HFFc6 (cell line): ENCODE measurements at regions not wholly inside any gene's neighbourhood (a gene's known extent, or its start where the extent isn't known, plus 50 kb on each side); places are given as distances from the start of the nearest gene placed in this dataset.

Experiments
- DNase-seq: peaks from one replicate; pipeline ENCODE4 v3.0.0-alpha.2; 2018
- H3K27ac Mint-ChIP-seq: 2 replicates; pipeline ENCODE4 v1.8.0; 2020; ENCODE audit warnings: mild to moderate bottlenecking, mixed read lengths
- H3K27me3 Mint-ChIP-seq: 2 replicates; pipeline ENCODE4 v1.8.0; 2021; ENCODE audit warnings: mild to moderate bottlenecking, moderate library complexity, mixed read lengths; ENCODE audit not compliant: insufficient read depth
- H3K36me3 Mint-ChIP-seq: 2 replicates; pipeline ENCODE4 v1.8.0; 2021; ENCODE audit warnings: low read depth, mixed read lengths
- H3K4me1 Mint-ChIP-seq: 2 replicates; pipeline ENCODE4 v1.8.0; 2020; ENCODE audit warnings: low read depth, mixed read lengths
- H3K4me3 Mint-ChIP-seq: 2 replicates; pipeline ENCODE4 v1.8.0; 2020; ENCODE audit warnings: mild to moderate bottlenecking, moderate library complexity, mixed read lengths
- H3K9me3 Mint-ChIP-seq: 2 replicates; pipeline ENCODE4 v1.8.0; 2020; ENCODE audit warnings: mild to moderate bottlenecking, mixed read lengths
- CTCF ChIP-seq: fragments of 200-600 bp; sonication (generic); IDR thresholded peaks from 2 replicates; pipeline ENCODE4 v1.5.0; 2021; ENCODE audit warnings: antibody characterized with exemption, mild to moderate bottlenecking

- Mint-ChIP-seq H3K4me3 (no peak overlapping the region), H3K4me1 (peaks cover 15% of the 10 kb centered on the region), H3K27me3 (peaks cover 17% of the 10 kb centered on the region), H3K9me3 (no peaks in the 10 kb centered on the region), H3K36me3 (no peaks in the 10 kb centered on the region), H3K27ac (no peak overlapping the region)
- TF ChIP-seq CTCF: no peak
- no peak for DNase-seq
Observed at GRCh38 chr22:27551402-27551801, 250.2 kb downstream of the MN1 start.

- Mint-ChIP-seq H3K4me3 (no peak overlapping the region), H3K36me3 (no peaks in the 10 kb centered on the region), H3K27me3 (peaks cover 23% of the 10 kb centered on the region), H3K27ac (no peak overlapping the region), H3K4me1 (peaks cover 15% of the 10 kb centered on the region), H3K9me3 (no peaks in the 10 kb centered on the region)
- no peak for TF ChIP-seq CTCF
- DNase-seq: no peak
Observed at GRCh38 chr22:27552176-27552575, 249.4 kb downstream of the MN1 start.

DNA sequence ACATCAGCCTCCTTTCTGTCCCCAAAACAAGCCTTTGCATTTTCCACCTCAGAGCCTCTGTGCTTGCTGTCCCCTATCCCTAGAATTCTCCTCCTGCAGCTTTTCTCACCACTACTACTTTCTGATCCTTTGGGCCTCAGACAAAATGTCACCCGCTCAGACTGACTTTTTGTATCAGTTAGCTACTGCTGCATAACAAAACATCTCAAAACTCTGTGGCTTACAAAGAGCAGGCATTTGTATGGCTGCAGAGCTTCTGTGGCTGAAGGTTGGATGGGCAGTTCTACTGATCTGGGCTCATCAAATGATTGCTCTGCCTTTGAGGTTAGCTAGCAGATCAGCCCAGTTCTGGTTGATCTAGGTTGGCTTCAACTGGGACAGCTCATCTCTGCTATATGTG, 248.7 kb downstream of the MN1 start:
- H3K9me3 Mint-ChIP-seq: no peaks in the 10 kb centered on the region
- no peak overlapping the region for H3K4me3 Mint-ChIP-seq
- peaks cover 25% of the 10 kb centered on the region for H3K27me3 Mint-ChIP-seq
- DNase-seq: no peak
- H3K27ac Mint-ChIP-seq: no peak overlapping the region
- no peaks in the 10 kb centered on the region for H3K36me3 Mint-ChIP-seq
- peaks cover 15% of the 10 kb centered on the region for H3K4me1 Mint-ChIP-seq
- no peak for TF ChIP-seq CTCF

- Mint-ChIP-seq H3K4me3 (peak overlapping the region; percentile 41; the same call in 1 of the 2 replicates), H3K27ac (no peak overlapping the region), H3K27me3 (peaks cover 25% of the 10 kb centered on the region), H3K4me1 (peaks cover 15% of the 10 kb centered on the region), H3K9me3 (no peaks in the 10 kb centered on the region), H3K36me3 (no peaks in the 10 kb centered on the region)
- TF ChIP-seq CTCF: no peak
- no peak for DNase-seq
Observed at GRCh38 chr22:27554106-27554811, 247.3 kb downstream of the MN1 start.

DNA sequence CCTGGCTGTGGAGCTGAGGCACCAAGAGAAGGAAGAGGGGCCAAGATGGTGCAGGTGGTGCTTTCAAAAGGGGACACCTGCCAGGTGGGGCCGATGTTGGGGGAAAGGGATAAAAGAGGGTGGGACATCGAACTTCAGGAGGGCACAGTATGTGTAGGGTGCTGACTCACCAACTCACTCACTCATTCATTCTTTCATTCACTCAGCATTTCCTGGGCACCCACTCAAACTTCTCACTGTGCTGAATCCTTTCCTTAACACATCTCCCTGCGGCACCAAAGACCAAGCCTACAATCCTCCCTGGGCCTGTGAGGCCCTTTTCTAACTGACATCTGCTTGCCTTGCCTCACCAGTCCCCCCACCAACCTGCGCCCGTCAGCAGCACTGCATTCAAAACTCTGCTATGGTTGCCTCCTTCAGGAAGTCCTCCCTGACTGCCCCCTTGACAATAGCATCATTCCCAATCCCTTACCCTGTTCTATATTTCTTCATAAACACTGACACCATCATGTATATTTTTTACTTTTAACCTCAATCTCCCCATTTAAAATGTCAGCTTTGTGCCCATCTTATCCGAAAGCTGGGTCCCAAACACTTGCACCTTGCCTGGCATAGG, 246.6 kb downstream of the MN1 start:
- Mint-ChIP-seq H3K27me3 (peaks cover 21% of the 10 kb centered on the region), H3K9me3 (no peaks in the 10 kb centered on the region), H3K4me3 (peak overlapping the region; percentile 41; the same call in 1 of the 2 replicates), H3K27ac (no peak overlapping the region), H3K36me3 (no peaks in the 10 kb centered on the region), H3K4me1 (peaks cover 15% of the 10 kb centered on the region)
- no peak for DNase-seq
- no peak for TF ChIP-seq CTCF
